HG02623 (cell line): ENCODE measurements at regions not wholly inside any gene's neighbourhood (a gene's known extent, or its start where the extent isn't known, plus 50 kb on each side); places are given as distances from the start of the nearest gene placed in this dataset.

Experiments used
- ATAC-seq: cut with Tn5 transposase; IDR thresholded peaks from one replicate; pipeline ENCODE4 v1.9.1; 2021; ENCODE audit warnings: moderate library complexity; ENCODE audit not compliant: unreplicated experiment

DNA sequence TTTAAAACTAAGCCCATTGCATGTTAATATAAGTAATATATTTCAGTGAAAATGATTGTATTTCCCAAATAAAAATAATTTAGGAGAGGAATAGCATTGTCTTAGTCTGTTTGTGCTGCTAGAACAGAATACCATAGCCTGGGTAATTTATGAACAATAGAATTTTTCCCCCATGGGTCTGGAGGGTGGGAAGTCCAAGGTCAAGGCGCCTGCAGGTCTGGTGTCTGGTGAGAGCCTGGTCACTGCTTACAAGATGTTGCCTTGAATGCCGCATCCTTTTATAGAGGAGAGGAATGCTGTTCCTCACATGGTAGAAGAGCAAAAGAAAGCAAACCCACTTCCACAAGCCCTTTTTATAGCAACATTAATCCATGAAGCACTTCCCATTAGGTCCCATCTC lies 161.3 kb upstream of the ZFHX3 start:
- ATAC-seq = no peak

DNA sequence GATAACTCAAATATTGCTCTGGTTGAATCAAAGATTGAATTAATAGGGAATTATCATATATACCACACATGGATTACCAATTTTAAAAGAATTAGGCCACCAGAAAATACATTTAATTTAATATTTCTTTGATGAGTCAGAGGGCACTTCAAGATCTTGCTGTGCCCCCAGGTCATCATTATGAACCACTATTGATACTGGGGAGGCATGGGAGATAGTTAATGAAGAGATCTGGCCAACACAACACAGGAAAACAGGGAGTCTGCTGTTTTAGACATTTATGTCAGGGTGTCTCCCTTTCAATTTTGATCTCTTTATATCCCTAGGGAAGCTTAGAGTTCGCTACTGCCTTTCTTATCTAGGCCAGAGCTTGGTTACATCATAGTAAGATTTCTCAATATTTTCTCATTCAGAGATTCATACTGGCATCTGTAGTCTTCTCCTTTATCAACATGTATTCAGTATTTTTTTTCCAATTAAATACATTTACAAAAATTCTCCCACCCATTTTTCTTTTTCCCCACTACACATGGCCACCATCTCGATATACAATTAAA lies 158.3 kb upstream of the ZFHX3 start:
- no peak for ATAC-seq

DNA sequence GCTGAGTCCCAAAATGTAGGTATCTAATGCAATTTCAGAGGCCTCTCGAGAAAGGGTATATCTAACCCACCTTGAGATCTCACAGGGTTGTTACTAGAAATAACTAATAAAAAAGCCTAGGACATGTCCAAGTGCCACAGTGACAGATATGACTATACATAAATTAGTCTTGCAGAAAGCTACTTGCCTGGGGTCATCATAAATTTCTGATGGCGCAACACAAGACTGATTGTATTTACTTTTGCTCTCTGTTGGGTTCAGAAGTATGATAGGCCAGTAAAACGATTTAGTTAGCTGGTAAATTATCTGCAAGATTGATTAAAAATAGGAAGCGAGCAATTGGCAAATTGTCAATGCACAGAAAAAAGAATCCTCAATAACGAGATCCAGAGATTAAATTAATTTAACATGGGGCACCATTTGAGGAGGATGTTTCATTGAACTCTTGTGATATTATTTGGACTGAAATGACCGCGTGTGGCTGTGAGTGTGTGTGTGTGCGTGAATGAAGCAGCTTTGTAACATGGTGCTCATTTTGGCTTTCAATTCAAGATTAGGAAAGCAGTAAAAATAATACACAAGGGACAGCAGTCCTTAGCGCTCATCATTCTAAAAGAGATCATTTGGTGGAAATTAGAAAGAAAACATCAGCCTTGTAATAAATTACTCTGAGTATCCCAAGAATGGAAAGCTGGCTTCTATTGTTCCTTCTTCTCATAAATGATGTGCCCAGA lies 157.4 kb upstream of the ZFHX3 start:
- ATAC-seq = no peak

DNA sequence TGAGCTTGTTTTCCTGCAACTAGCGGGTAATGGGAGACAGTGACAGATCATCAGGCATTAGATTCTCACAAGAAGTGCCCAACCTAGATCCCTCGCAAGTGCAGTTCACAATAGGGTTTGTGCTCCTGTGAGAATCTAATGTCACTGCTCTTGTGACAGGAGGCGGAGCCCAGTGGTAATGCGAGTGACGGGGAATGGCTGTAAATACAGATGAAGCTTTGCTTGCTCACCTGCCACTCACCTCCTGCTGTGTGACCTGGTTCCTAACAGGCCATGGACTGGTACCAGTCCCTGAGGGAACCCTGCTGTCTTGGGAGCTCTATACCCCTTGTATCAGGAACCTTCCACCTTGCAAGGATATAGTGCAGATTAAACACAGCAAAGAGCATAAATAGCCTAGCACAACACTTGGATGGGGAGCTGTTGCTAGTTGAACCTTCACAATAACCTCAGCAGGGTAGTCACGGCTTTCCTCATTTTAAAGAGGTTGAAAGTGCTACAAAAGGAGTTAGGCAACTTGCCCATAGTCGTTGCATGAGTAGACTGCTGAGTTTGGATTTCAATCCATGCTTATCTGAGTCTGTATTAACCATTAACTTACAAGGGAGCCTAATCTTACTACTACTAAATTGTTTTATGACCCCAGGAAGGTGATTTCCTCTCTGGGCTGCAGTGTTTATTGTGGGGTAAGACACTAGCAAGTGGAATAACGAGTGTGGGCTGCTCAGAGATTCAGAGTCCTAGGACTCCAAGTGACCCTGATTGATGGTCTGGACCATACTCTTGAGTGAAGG lies 156.6 kb upstream of the ZFHX3 start:
- no peak for ATAC-seq

- no peak for ATAC-seq
These were observed 154.3 kb upstream of the ZFHX3 start for GRCh38 chr16:73202161-73202729.

- ATAC-seq = no peak
These were observed 151.3 kb upstream of the ZFHX3 start for GRCh38 chr16:73199214-73199613.

DNA sequence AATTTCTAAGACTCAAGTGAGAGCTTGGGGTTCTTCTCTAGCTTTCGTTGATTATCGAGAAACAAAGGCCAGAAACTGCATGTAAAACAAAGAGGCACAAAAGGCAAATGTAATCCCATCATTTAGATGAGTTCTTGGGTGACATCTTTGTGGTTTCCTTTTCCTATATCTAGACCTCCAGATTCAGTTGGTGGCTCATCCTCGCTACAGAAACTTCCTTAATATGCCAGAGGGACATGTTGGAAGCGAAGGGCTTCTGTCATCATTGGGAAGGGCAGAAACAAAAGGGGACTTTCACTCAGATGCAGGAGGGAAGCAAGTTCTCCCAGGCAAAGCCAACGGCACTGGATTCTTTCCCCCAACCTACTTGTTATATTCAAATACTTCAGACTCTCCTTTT lies 150.6 kb upstream of the ZFHX3 start:
- no peak for ATAC-seq

DNA sequence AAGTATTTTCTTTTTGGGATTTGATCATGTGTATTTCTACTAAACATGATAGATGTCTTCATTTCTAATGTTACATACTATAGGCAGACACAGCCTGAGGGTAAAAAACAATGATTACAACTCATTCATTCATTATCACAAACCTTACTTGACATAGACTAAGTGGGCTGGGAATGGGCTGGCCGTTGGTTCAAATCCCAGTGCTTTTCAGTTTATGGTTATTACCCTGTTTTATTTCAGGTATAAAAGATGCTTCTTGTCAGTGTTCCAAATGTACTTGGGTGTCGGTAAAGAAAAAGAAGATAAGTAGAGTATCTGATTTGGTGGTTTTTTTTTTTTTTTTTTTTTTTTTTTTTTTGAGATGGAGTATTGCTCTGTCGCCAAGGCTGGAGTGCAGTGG lies 149.7 kb upstream of the ZFHX3 start:
- no peak for ATAC-seq

GRCh38 chr16:73196670-73197069 lies 148.7 kb upstream of the ZFHX3 start:
- peak; percentile 66 for ATAC-seq

DNA sequence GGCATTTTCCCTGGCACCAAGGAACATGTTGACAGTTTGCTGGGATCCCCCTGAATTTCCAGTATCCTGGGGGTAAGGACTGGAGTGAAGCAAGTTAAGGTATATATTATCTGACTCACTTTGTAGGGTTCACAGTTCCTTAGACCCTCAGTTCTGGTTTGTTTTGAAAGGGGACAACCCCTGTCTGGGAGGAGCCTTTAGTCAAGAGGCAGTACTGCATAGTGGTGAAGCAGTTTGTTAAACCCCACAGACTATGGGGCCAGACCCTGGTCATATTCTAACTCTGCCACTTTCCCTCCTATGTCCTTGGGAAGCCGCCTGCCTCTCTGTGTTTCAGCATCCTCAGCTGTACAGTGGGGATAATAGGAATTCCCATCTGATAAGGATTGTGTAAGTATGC lies 145.5 kb upstream of the ZFHX3 start:
- no peak for ATAC-seq

- no peak for ATAC-seq
These were observed 144.4 kb upstream of the ZFHX3 start for GRCh38 chr16:73192232-73192894.

DNA sequence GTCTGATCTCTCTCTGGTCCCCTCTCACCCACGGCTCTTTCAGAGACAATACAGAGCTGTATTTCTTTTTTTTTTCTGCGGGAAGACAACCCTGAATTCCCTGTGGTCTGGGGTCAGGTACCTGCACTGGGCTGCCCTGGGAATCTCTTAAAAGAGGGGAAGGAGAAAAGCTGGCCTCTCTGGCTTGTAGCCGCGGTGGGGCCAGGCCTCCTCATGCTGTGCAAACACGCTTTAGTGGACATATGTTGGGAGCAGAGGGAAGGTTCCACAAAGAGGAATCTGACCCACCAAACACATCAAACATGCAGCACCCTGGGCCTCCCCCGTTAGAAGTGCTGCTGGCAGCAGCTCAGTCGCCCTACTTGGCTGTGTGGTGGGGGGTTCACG lies 143.7 kb upstream of the ZFHX3 start:
- no peak for ATAC-seq

DNA sequence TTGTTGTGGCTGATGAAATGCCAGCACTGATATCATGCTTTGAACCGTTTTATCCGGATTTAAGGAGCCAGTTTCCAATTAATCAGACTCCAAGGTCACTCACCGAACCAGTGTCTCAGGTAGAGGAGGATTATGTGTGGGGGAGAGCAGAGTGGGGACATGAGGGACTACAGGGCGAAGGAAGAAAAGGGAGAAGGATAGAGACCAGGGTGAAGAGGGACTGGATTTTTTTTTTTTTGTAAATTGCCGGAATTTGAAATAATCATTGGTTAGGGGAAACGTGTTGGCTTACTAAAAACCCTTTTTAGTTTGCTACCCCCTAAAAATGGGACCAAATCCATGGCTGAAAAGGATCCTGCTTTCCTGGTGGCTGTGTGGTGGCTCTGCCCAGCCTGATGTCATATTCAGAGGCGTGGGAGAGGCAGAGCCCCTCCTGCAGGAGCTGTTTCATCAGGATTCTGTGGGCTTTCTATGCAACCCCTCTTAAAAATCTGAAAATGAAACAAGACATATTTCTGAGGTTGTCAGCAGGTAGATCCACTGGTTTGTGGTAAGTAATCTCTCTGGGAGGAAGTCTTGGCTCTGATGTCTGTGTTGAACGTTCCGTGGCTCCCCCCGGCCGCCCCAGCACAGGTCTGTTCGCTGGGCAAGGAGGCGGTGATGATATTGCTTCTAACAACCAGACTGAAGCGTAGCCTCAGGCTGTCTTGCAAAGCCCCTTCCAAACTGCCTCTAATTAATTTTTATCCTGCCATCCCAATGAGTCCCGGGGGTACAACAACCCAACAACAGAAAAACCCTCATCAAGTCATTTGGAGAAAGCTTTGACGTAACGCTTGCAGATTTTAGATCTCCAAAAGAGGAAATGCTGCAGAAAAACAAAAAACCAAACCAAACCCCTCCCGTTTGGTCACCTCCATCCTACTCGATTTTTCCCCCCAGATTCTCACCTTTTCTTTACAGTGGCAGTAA lies 143.0 kb upstream of the ZFHX3 start:
- ATAC-seq = no peak

GRCh38 chr16:73190256-73190655 lies 142.3 kb upstream of the ZFHX3 start:
- ATAC-seq = no peak

- no peak for ATAC-seq
These were observed 141.2 kb upstream of the ZFHX3 start for GRCh38 chr16:73189136-73189535.

- ATAC-seq = no peak
These were observed 139.0 kb upstream of the ZFHX3 start for GRCh38 chr16:73186752-73187601.

DNA sequence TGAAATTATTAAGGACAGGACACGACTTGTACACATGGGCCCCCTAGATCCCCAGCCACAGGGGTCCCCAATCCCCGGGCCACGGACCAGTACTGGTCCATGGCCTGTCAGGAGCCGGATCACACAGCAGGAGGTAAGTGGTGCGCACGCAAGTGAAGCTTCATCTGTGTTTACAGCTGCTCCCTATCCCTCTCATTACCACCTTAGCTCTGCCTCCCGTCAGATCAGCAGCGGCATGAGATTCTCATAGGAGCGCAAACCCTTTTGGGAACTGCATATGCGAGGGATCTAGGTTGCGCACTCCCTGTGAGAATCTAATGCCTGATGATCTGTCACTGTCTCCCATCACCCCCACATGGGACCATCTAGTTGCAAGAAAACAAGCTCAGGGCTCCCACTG lies 137.8 kb upstream of the ZFHX3 start:
- no peak for ATAC-seq

GRCh38 chr16:73183611-73184092 lies 135.7 kb upstream of the ZFHX3 start:
- no peak for ATAC-seq

GRCh38 chr16:73179705-73180331 lies 131.9 kb upstream of the ZFHX3 start:
- no peak for ATAC-seq
